ENCODE measurements at regions not wholly inside any gene's neighbourhood (a gene's known extent, or its start where the extent isn't known, plus 50 kb on each side); places are given as distances from the start of the nearest gene placed in this dataset.
"Not testable (repeated sequence)": the region's sequence is repeated elsewhere in the genome, so short reads cannot be mapped to it uniquely, and the experiment has no call there.

DNA sequence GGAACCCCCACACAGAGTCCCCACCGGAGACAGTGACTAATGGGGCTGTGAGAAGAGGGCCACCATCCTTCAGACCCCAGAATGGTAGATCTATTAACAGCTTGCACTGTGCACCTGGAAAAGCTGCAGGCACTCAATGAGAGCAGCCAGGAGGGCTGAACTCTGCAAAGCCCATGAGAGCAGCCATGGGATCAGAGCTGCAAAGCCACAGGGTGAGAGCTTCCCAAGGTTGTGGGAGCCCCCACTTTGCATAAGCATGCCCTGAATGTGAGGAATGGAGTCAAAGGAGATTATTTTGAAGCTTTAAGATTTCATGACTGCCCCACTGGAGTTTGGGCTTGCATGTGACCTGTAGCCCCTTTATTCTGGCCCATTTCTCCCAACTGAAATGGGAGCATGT is 500.9 kb downstream of the GOLGA6L6 start:
- TF ChIP-seq, protein P1, sequence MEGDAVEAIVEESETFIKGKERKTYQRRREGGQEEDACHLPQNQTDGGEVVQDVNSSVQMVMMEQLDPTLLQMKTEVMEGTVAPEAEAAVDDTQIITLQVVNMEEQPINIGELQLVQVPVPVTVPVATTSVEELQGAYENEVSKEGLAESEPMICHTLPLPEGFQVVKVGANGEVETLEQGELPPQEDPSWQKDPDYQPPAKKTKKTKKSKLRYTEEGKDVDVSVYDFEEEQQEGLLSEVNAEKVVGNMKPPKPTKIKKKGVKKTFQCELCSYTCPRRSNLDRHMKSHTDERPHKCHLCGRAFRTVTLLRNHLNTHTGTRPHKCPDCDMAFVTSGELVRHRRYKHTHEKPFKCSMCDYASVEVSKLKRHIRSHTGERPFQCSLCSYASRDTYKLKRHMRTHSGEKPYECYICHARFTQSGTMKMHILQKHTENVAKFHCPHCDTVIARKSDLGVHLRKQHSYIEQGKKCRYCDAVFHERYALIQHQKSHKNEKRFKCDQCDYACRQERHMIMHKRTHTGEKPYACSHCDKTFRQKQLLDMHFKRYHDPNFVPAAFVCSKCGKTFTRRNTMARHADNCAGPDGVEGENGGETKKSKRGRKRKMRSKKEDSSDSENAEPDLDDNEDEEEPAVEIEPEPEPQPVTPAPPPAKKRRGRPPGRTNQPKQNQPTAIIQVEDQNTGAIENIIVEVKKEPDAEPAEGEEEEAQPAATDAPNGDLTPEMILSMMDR (IDR thresholded peaks at IDR 0.05; ENCODE audit: low read depth, low read length, missing input control) = not testable (repeated sequence)
- TF ChIP-seq, protein P2, sequence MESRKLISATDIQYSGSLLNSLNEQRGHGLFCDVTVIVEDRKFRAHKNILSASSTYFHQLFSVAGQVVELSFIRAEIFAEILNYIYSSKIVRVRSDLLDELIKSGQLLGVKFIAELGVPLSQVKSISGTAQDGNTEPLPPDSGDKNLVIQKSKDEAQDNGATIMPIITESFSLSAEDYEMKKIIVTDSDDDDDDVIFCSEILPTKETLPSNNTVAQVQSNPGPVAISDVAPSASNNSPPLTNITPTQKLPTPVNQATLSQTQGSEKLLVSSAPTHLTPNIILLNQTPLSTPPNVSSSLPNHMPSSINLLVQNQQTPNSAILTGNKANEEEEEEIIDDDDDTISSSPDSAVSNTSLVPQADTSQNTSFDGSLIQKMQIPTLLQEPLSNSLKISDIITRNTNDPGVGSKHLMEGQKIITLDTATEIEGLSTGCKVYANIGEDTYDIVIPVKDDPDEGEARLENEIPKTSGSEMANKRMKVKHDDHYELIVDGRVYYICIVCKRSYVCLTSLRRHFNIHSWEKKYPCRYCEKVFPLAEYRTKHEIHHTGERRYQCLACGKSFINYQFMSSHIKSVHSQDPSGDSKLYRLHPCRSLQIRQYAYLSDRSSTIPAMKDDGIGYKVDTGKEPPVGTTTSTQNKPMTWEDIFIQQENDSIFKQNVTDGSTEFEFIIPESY (IDR thresholded peaks at IDR 0.05) = not testable (repeated sequence)
- TF ChIP-seq, protein P3, sequence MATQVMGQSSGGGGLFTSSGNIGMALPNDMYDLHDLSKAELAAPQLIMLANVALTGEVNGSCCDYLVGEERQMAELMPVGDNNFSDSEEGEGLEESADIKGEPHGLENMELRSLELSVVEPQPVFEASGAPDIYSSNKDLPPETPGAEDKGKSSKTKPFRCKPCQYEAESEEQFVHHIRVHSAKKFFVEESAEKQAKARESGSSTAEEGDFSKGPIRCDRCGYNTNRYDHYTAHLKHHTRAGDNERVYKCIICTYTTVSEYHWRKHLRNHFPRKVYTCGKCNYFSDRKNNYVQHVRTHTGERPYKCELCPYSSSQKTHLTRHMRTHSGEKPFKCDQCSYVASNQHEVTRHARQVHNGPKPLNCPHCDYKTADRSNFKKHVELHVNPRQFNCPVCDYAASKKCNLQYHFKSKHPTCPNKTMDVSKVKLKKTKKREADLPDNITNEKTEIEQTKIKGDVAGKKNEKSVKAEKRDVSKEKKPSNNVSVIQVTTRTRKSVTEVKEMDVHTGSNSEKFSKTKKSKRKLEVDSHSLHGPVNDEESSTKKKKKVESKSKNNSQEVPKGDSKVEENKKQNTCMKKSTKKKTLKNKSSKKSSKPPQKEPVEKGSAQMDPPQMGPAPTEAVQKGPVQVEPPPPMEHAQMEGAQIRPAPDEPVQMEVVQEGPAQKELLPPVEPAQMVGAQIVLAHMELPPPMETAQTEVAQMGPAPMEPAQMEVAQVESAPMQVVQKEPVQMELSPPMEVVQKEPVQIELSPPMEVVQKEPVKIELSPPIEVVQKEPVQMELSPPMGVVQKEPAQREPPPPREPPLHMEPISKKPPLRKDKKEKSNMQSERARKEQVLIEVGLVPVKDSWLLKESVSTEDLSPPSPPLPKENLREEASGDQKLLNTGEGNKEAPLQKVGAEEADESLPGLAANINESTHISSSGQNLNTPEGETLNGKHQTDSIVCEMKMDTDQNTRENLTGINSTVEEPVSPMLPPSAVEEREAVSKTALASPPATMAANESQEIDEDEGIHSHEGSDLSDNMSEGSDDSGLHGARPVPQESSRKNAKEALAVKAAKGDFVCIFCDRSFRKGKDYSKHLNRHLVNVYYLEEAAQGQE (IDR thresholded peaks at IDR 0.05) = not testable (repeated sequence)
- TF ChIP-seq, protein P4, sequence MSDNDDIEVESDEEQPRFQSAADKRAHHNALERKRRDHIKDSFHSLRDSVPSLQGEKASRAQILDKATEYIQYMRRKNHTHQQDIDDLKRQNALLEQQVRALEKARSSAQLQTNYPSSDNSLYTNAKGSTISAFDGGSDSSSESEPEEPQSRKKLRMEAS (IDR thresholded peaks at IDR 0.05) = not testable (repeated sequence)
- TF ChIP-seq JUND, YY1 (IDR thresholded peaks at IDR 0.05): not testable (repeated sequence)

Measured in liver (tissue), 3 donors.